Psoas muscle (tissue), 7 donors: ENCODE measurements at regions not wholly inside any gene's neighbourhood (a gene's known extent, or its start where the extent isn't known, plus 50 kb on each side); places are given as distances from the start of the nearest gene placed in this dataset.
"Not testable (repeated sequence)": the region's sequence is repeated elsewhere in the genome, so short reads cannot be mapped to it uniquely, and the experiment has no call there.

ENCODE experiments used
- ATAC-seq, 4 donors: fragments of 200-7000 bp; cut with Tn5 transposase; one replicate each; pipeline ENCODE4 v1.9.1; 2020; ENCODE audit warnings: moderate library complexity in 3 of 4, mild to moderate bottlenecking in 2 of 4
- DNase-seq, 2 donors: peaks; one replicate each; pipeline ENCODE4 v3.0.0-alpha.2; 2020
- H3K27ac ChIP-seq: fragments of 200-600 bp; one replicate; pipeline ENCODE4 v1.8.0; 2022
- H3K27me3 ChIP-seq, 3 donors: fragments of 200-600 bp in 1 of 3; one replicate each; pipeline versions ENCODE4 v1.6.1 to v1.8.0; 2013 to 2022; ENCODE audit warnings: low read length in 2 of 3, mild to moderate bottlenecking in 2 of 3, moderate library complexity in 1 of 3; ENCODE audit not compliant: insufficient read depth in 3 of 3
- H3K36me3 ChIP-seq, 2 donors: fragments of 200-600 bp in 1 of 2; one replicate each; pipeline versions ENCODE4 v1.6.1 to v1.8.0; 2013 to 2022; ENCODE audit warnings: low read depth in 1 of 2, mild to moderate bottlenecking in 1 of 2, moderate library complexity in 1 of 2; ENCODE audit not compliant: insufficient read depth in 1 of 2
- H3K4me1 ChIP-seq: fragments of 200-600 bp; one replicate; pipeline ENCODE4 v1.8.0; 2022
- H3K4me3 ChIP-seq: fragments of 200-600 bp; one replicate; pipeline ENCODE4 v1.8.0; 2022; ENCODE audit warnings: mild to moderate bottlenecking
- H3K9me3 ChIP-seq: fragments of 200-600 bp; one replicate; pipeline ENCODE4 v1.8.0; 2022
- WGBS, 3 donors: extraction: QIAGEN DNeasy Blood & Tissue Kit; methylation state at CpG; one replicate each; pipeline versions ENCODE4 v1.1.6 to v1.1.7; 2013; 5-methylcytosine and 5-hydroxymethylcytosine counted together
- intact Hi-C, 2 donors: fragments of 100-400 bp; cut with DNase I; formaldehyde crosslinking; loops; one replicate each; pipeline versions ENCODE4 v1.11.0 to v1.14.2; 2022
- TF ChIP-seq, protein P1 (sequence below): fragments of 200-600 bp; IDR thresholded peaks from one replicate; pipeline ENCODE4 v1.8.0; 2022; ENCODE audit warnings: antibody characterized with exemption
- donor health status: healthy with polysubstance abuse.
- donor health status: DM: no; HTN: no; CAD: no; lungs with moderate emphysema.
- donor health status: Bipolar disorder and iron deficiency.
- donor health status: healthy.
- donor health status: DM: yes; HTN: yes; CAD: no.
- donor health status: DM: no; HTN: no; CAD: no.
- donor health status: DM: yes; HTN: yes; CAD: no.

DNA sequence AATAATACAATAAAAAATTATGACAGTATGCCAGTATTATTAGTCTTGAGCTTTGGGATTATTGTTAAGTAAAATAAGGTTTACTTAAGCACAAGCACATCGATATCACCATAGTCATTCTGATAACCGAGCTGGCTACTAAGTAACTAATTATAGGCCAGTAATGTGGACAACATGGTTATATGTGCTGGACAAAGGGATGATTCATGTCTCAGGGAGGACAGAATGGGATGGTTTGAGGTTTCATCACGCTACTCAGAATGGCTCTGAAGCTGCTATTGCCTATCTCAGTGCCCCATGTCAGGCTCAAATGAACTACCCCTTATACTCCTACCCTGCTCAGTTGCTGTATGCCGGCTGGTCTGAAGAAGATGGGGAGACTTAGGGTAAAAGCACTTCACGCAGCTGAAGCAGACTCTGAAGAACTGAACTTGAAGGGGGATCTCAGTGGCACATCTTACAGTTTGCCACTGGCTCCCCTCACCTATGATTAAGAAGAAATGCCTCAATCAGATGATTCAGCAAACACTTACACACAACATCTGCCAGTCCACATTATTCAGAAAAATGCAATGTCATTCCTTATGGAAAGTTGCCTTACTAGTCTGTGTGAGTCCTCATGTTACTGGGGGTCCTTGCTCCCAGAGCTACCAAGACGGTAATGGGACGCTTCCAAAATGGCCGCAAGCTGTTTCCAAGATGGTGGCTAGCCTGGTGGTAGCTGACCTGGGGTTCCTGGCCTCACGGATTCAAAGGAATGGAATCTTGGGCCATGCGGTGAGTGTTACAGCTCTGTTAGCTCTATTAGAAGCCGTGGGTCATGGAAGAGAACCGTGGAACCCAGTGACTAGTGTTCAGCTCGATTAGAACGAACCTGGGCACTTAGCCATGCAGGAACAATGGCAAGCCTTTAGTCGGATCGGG, 1098.6 kb downstream of the TAF11L14 start:
- WGBS, 3 donors = 89 to 93% (median 92%) methylated on average over 16 of the region's 16 CpGs
- TF ChIP-seq, protein P1, sequence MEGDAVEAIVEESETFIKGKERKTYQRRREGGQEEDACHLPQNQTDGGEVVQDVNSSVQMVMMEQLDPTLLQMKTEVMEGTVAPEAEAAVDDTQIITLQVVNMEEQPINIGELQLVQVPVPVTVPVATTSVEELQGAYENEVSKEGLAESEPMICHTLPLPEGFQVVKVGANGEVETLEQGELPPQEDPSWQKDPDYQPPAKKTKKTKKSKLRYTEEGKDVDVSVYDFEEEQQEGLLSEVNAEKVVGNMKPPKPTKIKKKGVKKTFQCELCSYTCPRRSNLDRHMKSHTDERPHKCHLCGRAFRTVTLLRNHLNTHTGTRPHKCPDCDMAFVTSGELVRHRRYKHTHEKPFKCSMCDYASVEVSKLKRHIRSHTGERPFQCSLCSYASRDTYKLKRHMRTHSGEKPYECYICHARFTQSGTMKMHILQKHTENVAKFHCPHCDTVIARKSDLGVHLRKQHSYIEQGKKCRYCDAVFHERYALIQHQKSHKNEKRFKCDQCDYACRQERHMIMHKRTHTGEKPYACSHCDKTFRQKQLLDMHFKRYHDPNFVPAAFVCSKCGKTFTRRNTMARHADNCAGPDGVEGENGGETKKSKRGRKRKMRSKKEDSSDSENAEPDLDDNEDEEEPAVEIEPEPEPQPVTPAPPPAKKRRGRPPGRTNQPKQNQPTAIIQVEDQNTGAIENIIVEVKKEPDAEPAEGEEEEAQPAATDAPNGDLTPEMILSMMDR = no peak
- Histone ChIP-seq H3K27me3 (no peaks in the 10 kb centered on the region), H3K27ac (no peak overlapping the region), H3K9me3 (no peaks in the 10 kb centered on the region), H3K4me1 (no peaks in the 10 kb centered on the region), H3K36me3 (no peaks in the 10 kb centered on the region), H3K4me3 (no peak overlapping the region)
- intact Hi-C loops = no loop called here
- no peak for ATAC-seq
- no peak for DNase-seq

DNA sequence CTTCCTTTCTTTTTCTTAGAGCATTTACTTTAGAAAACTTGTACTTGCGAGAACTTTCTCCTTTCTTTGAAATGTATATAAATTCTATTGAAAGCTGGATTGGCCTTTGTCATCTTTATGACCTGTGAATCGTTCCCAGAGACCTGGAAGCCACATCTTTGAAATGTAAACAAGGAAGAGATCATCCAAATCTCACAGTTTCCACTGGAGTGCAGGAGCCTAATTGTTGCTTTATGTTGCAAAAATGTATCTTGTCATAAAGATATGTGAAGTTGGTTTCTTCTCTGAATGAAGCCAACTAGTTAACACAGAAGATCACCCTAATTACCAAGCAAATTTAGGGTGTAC, 1101.8 kb downstream of the TAF11L14 start:
- no peak overlapping the region for H3K27ac ChIP-seq
- DNase-seq (no peak), ATAC-seq (no peak)
- H3K4me3 ChIP-seq = no peak overlapping the region
- intact Hi-C loops = no loop called here
- H3K4me1 ChIP-seq = no peaks in the 10 kb centered on the region
- WGBS, 3 donors = 60 to 65% (median 65%) methylated on average over 2 of the region's 2 CpGs
- TF ChIP-seq, protein P1 = no peak
- H3K9me3 ChIP-seq = no peaks in the 10 kb centered on the region
- no peaks in the 10 kb centered on the region for H3K27me3 ChIP-seq
- H3K36me3 ChIP-seq = no peaks in the 10 kb centered on the region

DNA sequence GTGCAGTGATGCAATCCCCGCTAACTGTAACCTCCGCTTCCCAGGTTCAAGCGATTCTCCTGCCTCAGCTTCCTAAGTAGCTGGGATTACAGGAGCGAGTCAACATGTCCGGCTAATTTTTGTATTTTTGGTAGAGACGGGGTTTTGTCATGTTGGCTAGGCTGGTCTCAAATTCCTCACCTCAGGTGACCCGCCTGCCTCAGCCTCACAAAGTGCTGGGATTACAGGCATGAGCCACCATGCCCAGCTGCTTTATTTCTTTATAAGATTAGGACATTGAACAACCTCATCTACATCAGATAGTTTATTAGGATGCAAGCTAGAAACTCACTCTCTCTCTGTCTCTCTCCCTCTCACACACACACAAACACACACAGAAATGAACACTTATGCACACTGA, 1102.5 kb downstream of the TAF11L14 start:
- H3K9me3 ChIP-seq, H3K4me1 ChIP-seq, H3K4me3 ChIP-seq, H3K27me3 ChIP-seq, ATAC-seq, DNase-seq, intact Hi-C loops, H3K27ac ChIP-seq, H3K36me3 ChIP-seq: not testable (repeated sequence)
- WGBS, 3 donors = 47 to 51% (median 47%) methylated on average over 7 of the region's 7 CpGs

DNA sequence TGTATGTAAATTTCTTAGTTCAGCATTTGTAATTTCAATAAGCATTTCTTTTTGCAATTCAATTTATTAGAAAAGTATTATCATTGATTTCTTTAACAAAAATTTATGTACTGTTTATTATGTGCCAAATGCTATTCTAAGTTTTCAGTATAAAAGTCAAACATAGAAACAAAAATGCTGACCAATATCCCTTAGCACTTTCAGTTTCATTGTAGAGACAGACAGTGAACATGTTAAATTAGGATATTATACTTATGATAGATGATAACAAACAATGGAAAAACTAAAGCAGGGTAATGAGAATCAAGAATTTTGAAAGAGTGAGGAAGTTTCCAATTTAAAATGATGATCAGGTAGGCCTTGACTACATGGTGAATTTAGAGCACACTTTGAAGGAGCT, 1106.0 kb downstream of the TAF11L14 start:
- ATAC-seq = no peak
- no peaks in the 10 kb centered on the region for H3K9me3 ChIP-seq
- H3K4me1 ChIP-seq = no peaks in the 10 kb centered on the region
- intact Hi-C loops = no loop called here
- DNase-seq = no peak
- no peaks in the 10 kb centered on the region for H3K36me3 ChIP-seq
- no peak overlapping the region for H3K27ac ChIP-seq
- H3K27me3 ChIP-seq = no peaks in the 10 kb centered on the region
- H3K4me3 ChIP-seq = no peak overlapping the region
- TF ChIP-seq, protein P1 = no peak

DNA sequence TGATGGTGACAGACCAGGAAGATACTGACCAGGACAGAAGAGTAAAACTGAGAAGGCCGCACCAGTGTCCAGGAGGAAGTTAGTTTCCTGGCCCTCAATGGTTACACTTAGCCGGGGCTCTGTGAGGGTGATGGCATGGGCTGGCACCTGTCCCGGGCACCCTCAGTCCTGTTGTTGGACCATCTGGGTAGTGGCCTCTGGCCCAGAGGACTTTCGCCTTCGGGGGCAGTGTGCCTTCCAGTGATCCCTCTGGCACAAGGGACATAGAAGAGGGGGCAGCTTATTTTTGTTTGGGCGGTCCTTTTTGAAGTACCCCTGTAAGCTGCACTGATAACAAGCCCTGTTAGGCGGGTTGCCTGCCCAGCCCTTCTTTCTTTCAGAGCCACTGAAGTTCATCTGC, 1108.6 kb downstream of the TAF11L14 start:
- Histone ChIP-seq H3K4me3 (no peak overlapping the region), H3K9me3 (no peaks in the 10 kb centered on the region), H3K27ac (no peak overlapping the region), H3K4me1 (no peaks in the 10 kb centered on the region), H3K27me3 (no peaks in the 10 kb centered on the region), H3K36me3 (no peaks in the 10 kb centered on the region)
- intact Hi-C loops = no loop called here
- TF ChIP-seq, protein P1 = no peak
- no peak for ATAC-seq
- DNase-seq = no peak
- WGBS, 3 donors = 79 to 87% (median 80%) methylated on average over 7 of the region's 7 CpGs
